B cell (primary cell): ENCODE measurements at regions not wholly inside any gene's neighbourhood (a gene's known extent, or its start where the extent isn't known, plus 50 kb on each side); places are given as distances from the start of the nearest gene placed in this dataset.

Experiments used
- ATAC-seq: fragments of 200-7000 bp; cut with Tn5 transposase; one replicate; pipeline ENCODE4 v1.10.0; 2021; ENCODE audit warnings: low read depth, mild to moderate bottlenecking, moderate number of reproducible peaks, moderate library complexity
- CTCF ChIA-PET: fragments of 350-600 bp; sonication (Branson Sonifier 250); formaldehyde crosslinking; loops from one replicate; lab custom pipeline; 2021; ENCODE audit warnings: antibody characterized with exemption, inconsistent platforms; lab: Charles Lee
- POLR2A ChIA-PET: fragments of 350-600 bp; sonication (Branson Sonifier 250); formaldehyde crosslinking; loops from one replicate; lab custom pipeline; 2021; ENCODE audit warnings: antibody characterized with exemption; lab: Charles Lee
- DNase-seq: peaks from one replicate; pipeline ENCODE4 v3.0.0; 2013
- H2AFZ ChIP-seq: 2 replicates; pipeline ENCODE4 v1.6.1; 2012; ENCODE audit warnings: mild to moderate bottlenecking, low read depth, low read length; ENCODE audit not compliant: insufficient read depth, poor library complexity, severe bottlenecking
- H3K27ac ChIP-seq, 2 donors: 1 replicate in 1 of 2; 2 replicates in 1 of 2; pipeline ENCODE4 v1.5.1; 2012 to 2013; ENCODE audit warnings: low read length in 2 of 2, mild to moderate bottlenecking in 2 of 2, moderate library complexity in 1 of 2
- H3K27me3 ChIP-seq, 4 experiments: fragments of 200-600 bp in 1 of 4; sonication (generic) in 1 of 4; replicated peaks in 1 of 4; 1 replicate in 2 of 4; 2 replicates in 2 of 4; pipeline versions ENCODE4 v1.6.1 to v1.7.0; 2013 to 2016; ENCODE audit warnings: low read length in 3 of 4, mild to moderate bottlenecking in 2 of 4, mixed read lengths in 1 of 4, moderate library complexity in 1 of 4; ENCODE audit not compliant: insufficient read depth in 4 of 4, control insufficient read depth in 3 of 4; ENCODE audit errors: control extremely low read depth in 1 of 4
- H3K36me3 ChIP-seq, 2 experiments: replicated peaks in 1 of 2; 1 replicate in 1 of 2; 2 replicates in 1 of 2; pipeline versions ENCODE4 v1.6.1 to v1.7.1; 2013; ENCODE audit warnings: low read length in 1 of 2; ENCODE audit not compliant: insufficient read depth in 2 of 2, control insufficient read depth in 1 of 2; ENCODE audit errors: control extremely low read depth in 1 of 2, extremely low read depth in 1 of 2
- H3K4me1 ChIP-seq, 2 donors: fragments of 200-600 bp in 1 of 2; sonication (generic) in 1 of 2; 1 replicate in 1 of 2; 2 replicates in 1 of 2; pipeline versions ENCODE4 v1.5.1 to v1.6.1; 2013 to 2017; ENCODE audit warnings: low read length in 2 of 2; ENCODE audit not compliant: control insufficient read depth in 2 of 2, insufficient read depth in 2 of 2
- H3K4me2 ChIP-seq: replicated peaks from 2 replicates; pipeline ENCODE3; 2012; ENCODE audit warnings: mild to moderate bottlenecking, low read depth, low read length; ENCODE audit not compliant: poor library complexity, severe bottlenecking
- H3K4me3 ChIP-seq, 5 experiments: fragments of 200-600 bp in 1 of 5; sonication (generic) in 1 of 5; 1 replicate in 3 of 5; 2 replicates in 2 of 5; pipeline versions ENCODE4 v1.5.1 to v1.7.0; 2011 to 2016; ENCODE audit warnings: low read length in 4 of 5, mild to moderate bottlenecking in 4 of 5, low read depth in 2 of 5, control low read depth in 1 of 5, moderate library complexity in 1 of 5; ENCODE audit not compliant: insufficient read depth in 1 of 5; ENCODE audit errors: control extremely low read depth in 1 of 5, extremely low read depth in 1 of 5
- H3K79me2 ChIP-seq: fragments of 200-600 bp; sonication (generic); one replicate; pipeline ENCODE4 v1.6.0; 2016; ENCODE audit warnings: low read length; ENCODE audit not compliant: control insufficient read depth, insufficient read depth
- H3K9ac ChIP-seq: fragments of 200-600 bp; sonication (generic); 2 replicates; pipeline ENCODE4 v1.6.1; 2017; ENCODE audit warnings: mild to moderate bottlenecking, low read length, moderate library complexity
- H3K9me3 ChIP-seq, 3 donors: one replicate each; pipeline versions ENCODE4 v1.6.1 to v1.7.1; 2013; ENCODE audit warnings: low read length in 2 of 3; ENCODE audit not compliant: control insufficient read depth in 2 of 3, insufficient read depth in 1 of 3; ENCODE audit errors: control extremely low read depth in 1 of 3
- H4K20me1 ChIP-seq: 2 replicates; pipeline ENCODE4 v1.6.0; 2012; ENCODE audit warnings: mild to moderate bottlenecking, low read length; ENCODE audit not compliant: insufficient read depth, control insufficient read depth, poor library complexity, severe bottlenecking
- H3K27ac Mint-ChIP-seq: one replicate; pipeline ENCODE4 v1.8.0; 2021; ENCODE audit warnings: mixed read lengths
- H3K27me3 Mint-ChIP-seq: one replicate; pipeline ENCODE4 v1.8.0; 2021; ENCODE audit warnings: mixed read lengths
- H3K4me1 Mint-ChIP-seq: one replicate; pipeline ENCODE4 v1.8.0; 2021; ENCODE audit warnings: mixed read lengths
- H3K4me3 Mint-ChIP-seq: one replicate; pipeline ENCODE4 v1.8.0; 2021; ENCODE audit warnings: mixed read lengths
- H3K9me3 Mint-ChIP-seq: one replicate; pipeline ENCODE4 v1.8.0; 2022; ENCODE audit warnings: mixed read lengths; ENCODE audit not compliant: insufficient read depth
- EZH2 ChIP-seq: IDR thresholded peaks from 2 replicates; pipeline ENCODE4 v1.6.1; 2012; ENCODE audit warnings: borderline replicate concordance, low read depth, mild to moderate bottlenecking, moderate library complexity, low read length; ENCODE audit not compliant: insufficient read depth, poor library complexity, severe bottlenecking
- WGBS: methylation state at CpG from one replicate; pipeline ENCODE4 v1.1.5; 2013; ENCODE audit warnings: missing lambda C conversion rate; ENCODE audit not compliant: insufficient coverage; 5-methylcytosine and 5-hydroxymethylcytosine counted together
- intact Hi-C: fragments of 100-400 bp; cut with micrococcal nuclease; formaldehyde crosslinking; loops from one replicate; pipeline ENCODE4 v1.10.0; 2022
- TF ChIP-seq, protein P1 (sequence below): fragments of 200-600 bp; IDR thresholded peaks from one replicate; pipeline ENCODE4 v1.8.0; 2022; ENCODE audit warnings: antibody characterized with exemption, mild to moderate bottlenecking

DNA sequence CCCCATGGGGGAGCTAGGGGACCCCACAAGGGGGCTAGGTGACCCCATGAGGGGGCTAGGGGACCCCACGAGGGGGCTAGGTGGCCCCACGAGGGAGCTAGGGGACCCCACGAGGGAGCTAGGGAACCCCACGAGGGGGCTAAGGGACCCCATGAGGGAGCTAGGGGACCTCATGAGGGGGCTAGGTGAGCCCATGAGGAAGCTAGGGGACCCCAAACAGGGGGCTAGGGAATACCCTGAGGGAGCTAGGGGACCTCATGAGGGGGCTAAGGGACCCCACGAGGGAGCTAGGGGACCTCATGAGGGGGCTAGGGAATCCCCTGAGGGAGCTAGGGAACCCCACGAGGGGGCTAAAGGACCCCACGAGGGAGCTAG, 50.5 kb upstream of the DMRTB1 start:
- intact Hi-C loops, result no loop called here
- CTCF ChIA-PET, result interaction anchor here (1.0 to 1.1 kb wide), 2 partner anchors 15 to 131 kb away, joined by 3 to 5 read pairs; no protein-coding TSS in a partner anchor

GRCh38 chr1:53409233-53409632, 50.0 kb upstream of the DMRTB1 start:
- H3K9ac ChIP-seq, result no peak overlapping the region
- H3K27me3 Mint-ChIP-seq, result peaks cover 28% of the 10 kb centered on the region
- H2AFZ ChIP-seq, result no peak overlapping the region
- H3K4me1 ChIP-seq, result no peaks in the 10 kb centered on the region
- H3K36me3 ChIP-seq, result no peaks in the 10 kb centered on the region
- H3K4me3 ChIP-seq, result no peak overlapping the region
- intact Hi-C loops, result no loop called here
- H3K9me3 ChIP-seq, result no peaks in the 10 kb centered on the region
- no peak for TF ChIP-seq EZH2
- TF ChIP-seq, protein P1, sequence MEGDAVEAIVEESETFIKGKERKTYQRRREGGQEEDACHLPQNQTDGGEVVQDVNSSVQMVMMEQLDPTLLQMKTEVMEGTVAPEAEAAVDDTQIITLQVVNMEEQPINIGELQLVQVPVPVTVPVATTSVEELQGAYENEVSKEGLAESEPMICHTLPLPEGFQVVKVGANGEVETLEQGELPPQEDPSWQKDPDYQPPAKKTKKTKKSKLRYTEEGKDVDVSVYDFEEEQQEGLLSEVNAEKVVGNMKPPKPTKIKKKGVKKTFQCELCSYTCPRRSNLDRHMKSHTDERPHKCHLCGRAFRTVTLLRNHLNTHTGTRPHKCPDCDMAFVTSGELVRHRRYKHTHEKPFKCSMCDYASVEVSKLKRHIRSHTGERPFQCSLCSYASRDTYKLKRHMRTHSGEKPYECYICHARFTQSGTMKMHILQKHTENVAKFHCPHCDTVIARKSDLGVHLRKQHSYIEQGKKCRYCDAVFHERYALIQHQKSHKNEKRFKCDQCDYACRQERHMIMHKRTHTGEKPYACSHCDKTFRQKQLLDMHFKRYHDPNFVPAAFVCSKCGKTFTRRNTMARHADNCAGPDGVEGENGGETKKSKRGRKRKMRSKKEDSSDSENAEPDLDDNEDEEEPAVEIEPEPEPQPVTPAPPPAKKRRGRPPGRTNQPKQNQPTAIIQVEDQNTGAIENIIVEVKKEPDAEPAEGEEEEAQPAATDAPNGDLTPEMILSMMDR, result no peak
- H3K4me1 Mint-ChIP-seq, result peaks cover 3% of the 10 kb centered on the region
- no peak overlapping the region for H3K27ac Mint-ChIP-seq
- no peak for ATAC-seq
- no peaks in the 10 kb centered on the region for H3K9me3 Mint-ChIP-seq
- H3K27ac ChIP-seq, result no peak overlapping the region
- WGBS, result 72% methylated on average over 7 of the region's 7 CpGs
- ChIA-PET POLR2A (no interaction called here), CTCF (interaction anchor here (1.0 to 1.1 kb wide), 2 partner anchors 16 to 131 kb away, joined by 3 to 5 read pairs; no protein-coding TSS in a partner anchor)
- no peak overlapping the region for H3K4me3 Mint-ChIP-seq
- no peaks in the 10 kb centered on the region for H4K20me1 ChIP-seq
- H3K79me2 ChIP-seq, result no peaks in the 10 kb centered on the region
- H3K27me3 ChIP-seq, result peaks cover 0 to 17% (median 0%) of the 10 kb centered on the region in 4 experiments
- no peak overlapping the region for H3K4me2 ChIP-seq
- no peak for DNase-seq

More for the DNA sequence above, 50.5 kb upstream of the DMRTB1 start:
- Mint-ChIP-seq H3K27me3 (peaks cover 26% of the 10 kb centered on the region), H3K4me1 (peaks cover 3% of the 10 kb centered on the region), H3K9me3 (no peaks in the 10 kb centered on the region), H3K27ac (no peak overlapping the region), H3K4me3 (no peak overlapping the region)
- Histone ChIP-seq H4K20me1 (no peaks in the 10 kb centered on the region), H3K79me2 (no peaks in the 10 kb centered on the region), H3K4me3 (no peak overlapping the region), H3K4me1 (no peaks in the 10 kb centered on the region), H3K27me3 (peaks cover 0 to 17% (median 0%) of the 10 kb centered on the region in 4 experiments), H2AFZ (no peak overlapping the region), H3K4me2 (no peak overlapping the region), H3K36me3 (no peaks in the 10 kb centered on the region), H3K9me3 (no peaks in the 10 kb centered on the region), H3K27ac (no peak overlapping the region), H3K9ac (no peak overlapping the region)
- WGBS, result 80% methylated on average over 7 of the region's 7 CpGs
- no peak for DNase-seq
- ATAC-seq, result no peak
- POLR2A ChIA-PET, result no interaction called here
- TF ChIP-seq, protein P1, result no peak
- no peak for TF ChIP-seq EZH2
